SKM-1 treated with dmso at 0.1 percent for 144 hours (cell line): ENCODE measurements at regions not wholly inside any gene's neighbourhood (a gene's known extent, or its start where the extent isn't known, plus 50 kb on each side); places are given as distances from the start of the nearest gene placed in this dataset.

Experiments used
- DNase-seq: peaks from one replicate; lab custom pipeline; 2025; ENCODE audit not compliant: unreplicated experiment; lab: John Stamatoyannopoulos, UW

DNA sequence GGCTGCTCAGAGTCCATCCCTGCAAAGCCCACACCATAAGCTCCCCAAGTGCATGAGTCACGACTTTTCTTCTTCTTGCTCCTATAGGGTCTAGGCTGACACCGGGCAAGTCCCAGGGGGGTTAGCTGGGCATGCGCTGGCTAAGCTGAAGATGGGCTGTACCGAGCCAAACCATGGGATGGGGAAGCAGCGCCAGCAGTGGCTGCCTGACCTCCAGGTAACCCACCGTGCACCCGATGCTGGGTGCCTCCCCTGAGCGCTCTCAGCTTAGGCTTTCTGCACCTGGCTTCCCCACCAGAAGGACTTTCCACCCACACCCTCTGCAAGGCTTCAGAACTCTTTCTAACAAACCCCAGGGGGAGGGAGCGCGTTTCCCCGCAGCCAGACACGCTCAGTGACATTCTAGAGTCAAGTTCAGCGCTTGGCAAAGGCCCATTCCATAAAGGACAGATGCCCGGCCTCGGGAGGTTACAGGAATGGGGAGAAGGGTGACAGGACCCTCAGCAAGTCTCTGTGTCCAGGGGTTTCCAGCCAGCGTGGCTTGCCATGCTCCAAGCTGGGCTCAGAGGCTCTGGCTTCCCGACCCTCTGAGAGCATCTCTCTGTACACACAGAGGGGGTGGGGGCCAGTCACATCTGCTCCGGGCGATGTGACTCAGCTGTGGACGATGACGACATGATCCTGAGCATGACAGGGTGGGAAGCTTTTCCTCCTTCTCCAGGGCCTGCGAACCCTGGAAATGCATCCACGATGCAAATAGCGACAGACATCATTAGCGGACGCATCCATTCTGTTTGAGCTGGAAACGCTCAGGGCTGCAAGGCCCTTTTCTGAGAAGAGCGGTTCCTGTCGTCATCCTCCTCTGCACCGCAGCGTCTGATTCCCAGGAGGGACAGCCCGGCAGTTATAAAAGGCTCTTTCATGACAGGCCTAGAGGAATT is 107.8 kb downstream of the SIK1 start:
- no peak for DNase-seq

GRCh38 chr21:43318368-43318767 is 108.6 kb downstream of the SIK1 start:
- no peak for DNase-seq

DNA sequence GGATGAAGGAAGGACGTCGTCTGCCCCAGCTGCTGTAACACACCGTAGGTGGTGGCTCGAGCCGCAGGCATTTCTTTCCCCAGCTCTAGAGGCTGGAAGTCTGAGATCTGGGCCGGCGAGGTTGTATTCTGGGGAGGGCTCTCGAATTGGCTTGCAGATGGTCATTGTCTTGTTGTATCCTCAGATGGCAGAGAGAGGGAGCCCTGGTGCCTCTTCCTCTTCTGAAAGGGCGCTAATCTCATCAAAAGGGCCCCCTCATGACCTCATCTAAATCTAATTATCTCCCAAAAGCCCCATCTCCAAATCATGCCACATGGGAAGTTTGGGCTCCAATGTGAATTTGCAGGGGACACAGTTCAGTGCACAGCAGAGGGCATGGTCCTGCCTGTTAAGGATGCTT is 109.0 kb downstream of the SIK1 start:
- DNase-seq = no peak

DNA sequence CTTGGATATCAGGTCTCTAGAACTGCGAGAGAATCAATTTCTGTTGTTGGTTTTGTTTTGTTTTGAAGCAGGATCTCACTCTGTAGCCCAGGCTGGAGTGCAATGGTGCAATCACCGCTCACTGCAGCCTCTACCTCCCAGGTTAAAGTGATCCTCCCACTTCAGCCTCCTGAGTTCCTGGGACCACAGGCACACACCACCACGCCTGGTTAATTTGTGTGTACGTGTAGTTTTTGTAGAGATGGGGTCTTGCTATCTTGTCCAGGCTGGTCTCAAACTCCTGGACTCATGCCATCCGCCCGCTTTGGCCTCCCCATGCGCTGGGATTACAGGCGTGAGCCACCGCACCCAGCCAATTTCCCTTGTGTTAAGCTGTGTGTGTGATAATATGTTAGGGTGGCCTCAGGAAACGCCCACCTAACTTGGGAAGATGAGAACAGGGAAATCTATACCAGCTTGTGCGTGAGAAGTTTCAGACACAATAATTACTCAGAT is 109.6 kb downstream of the SIK1 start:
- DNase-seq = no peak

DNA sequence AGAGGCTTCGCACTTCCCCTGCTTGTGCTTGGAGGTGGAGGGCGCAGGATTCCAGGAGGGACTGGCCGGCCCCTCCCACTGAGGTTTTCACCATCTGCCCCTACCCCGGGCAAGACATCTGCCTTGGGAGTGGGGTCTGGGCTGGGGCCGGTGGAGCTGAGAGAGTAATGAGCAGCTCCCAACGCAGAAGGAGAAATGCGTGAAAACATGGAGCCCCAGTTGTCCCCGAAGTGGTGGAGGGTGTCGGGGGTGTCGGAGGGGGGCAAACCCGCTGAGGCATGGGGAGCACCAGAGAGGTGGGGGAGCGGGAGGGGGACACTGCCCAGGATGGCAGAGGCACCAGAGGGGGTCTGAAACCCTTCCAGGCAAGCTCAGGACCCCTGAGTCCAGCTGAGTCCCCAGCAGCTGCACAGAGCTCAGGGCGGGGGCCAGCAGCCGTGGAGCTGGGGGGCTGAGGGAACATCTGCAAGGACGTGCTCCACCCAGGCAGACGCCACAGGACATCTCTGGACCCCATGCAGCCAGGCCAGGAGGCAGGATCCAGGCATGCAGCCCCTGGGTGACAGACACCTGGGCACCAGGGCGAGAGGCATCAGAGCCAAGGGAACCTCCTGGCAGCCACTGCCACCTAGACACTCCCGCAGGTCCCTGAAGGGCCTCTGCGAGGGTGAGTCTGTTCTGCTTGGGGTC is 110.6 kb downstream of the SIK1 start:
- DNase-seq = no peak

DNA sequence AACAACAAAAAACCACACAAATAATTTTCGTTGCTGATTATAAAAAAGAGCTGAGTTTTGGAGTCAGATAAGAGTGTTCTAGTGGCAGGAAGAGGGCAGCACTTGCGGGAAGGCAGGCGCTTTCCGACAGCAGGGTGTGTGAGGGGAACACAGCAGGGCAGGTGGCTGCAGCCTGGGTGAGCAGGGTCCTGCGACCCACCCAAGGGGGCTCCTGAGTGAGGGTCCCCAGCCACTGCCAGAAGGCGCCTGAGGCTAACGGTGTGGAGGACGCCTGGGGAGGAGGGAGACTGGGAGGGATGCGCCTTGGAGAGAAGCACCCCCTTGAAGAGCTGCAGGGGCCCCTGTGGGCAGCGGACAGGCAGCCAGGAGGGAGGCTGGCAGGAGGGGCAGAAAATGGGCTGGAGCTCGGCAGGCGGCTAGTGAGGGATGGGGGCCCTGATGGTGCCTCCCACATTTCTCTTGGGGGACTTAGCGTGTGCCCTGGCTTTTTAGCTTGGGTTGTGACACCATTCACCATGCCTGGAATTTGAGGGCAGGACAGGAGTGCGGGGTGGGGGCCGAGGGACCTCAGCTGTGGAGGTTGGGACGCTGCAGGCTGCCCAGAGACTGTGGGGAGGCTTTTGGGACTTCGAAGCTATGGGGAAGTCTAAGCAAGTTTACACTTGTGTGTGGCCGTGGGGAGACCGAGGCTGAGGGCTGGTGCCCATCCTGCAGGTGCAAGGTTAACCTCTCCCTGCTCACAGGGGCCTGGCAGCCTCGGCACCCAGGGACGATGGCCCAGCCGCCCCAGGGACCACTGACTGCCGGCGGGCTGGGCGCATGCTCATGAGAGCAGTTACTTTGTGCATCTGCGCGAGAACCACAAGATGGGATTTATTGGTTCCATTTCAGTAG is 111.4 kb downstream of the SIK1 start:
- DNase-seq = no peak

DNA sequence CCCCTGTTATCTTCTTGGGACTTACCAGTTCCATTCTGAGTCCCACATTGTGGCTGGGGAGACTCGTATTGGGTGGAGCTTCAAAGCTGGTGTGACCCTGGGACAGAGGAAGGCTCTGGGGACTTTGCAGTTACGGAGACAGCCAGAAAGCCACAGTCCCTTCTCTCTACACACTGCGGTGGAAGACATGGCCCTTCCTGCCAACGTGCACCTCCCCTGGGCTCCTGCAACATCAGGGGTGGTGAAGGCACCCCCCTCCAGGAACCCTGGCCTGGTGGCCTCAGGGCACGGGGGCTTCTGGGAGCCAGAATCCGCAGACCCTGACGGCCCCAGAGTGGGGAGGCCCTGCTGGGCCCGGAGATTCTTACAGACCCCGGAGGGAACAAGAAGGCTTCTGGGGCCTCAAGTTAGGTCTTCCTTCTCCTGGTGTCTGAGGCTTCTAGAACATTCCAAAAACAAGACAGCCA is 113.0 kb downstream of the SIK1 start:
- DNase-seq = no peak

DNA sequence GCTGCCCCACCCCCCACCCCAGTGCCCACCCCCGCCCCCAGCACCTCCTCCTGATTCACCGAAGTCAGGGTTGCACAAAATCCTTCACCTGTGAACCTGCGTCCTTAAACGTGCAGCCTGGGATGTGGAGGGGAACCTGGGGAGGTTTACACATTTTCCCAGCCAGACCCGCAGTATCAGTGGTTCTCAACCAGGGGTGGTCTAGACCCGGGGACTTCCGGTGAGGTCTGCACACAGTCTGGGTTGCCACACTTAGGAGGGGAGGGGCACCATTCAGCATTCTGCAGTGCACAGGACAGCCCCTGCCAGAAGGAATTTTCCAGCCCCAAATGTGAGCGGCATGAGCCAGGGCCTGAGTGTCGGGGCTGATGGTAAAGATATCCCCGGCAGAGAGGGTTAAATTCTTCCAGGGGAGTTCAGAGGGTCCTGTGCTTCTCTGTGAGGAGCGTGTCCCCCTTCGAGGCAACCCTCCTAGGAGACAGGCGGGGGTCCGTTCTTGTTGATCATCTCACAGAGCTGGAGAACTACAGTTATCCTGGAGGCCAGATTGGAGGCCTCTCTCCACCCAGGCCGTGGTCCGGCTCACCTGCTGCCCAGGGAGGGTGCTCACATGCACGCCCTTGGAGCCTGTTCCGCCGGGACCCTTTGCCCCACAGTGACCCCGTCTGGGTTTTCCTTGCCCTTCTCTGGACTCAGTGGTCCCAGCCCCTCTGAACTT is 113.6 kb downstream of the SIK1 start:
- DNase-seq = no peak

GRCh38 chr21:43312751-43313169 is 114.2 kb downstream of the SIK1 start:
- no peak for DNase-seq

- no peak for DNase-seq
Observed at GRCh38 chr21:43312011-43312410, 114.9 kb downstream of the SIK1 start.

DNA sequence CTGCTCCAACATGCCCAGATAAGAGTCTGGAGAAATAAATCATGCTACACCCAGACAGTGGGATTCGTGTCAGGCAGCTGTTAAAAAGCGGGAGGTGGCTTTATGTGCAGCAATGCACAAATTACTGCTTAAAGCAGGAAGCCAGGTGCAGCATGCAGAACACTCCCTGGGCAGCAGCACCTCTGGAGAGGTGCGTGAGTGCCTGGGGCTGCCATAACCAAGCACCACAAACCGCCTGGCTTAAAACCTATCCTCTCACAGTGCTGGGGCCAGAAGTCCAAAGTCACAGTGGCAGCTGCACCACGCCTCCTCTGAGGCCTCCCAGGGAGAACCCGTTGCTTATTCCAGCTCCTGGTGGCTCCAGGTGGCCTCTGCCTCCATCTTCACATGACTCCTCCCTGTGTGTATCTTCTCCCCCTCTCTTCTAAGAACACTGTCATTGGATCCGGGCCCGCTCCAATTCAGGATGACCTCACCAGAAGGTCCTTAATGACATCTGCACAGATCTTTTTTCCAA is 115.6 kb downstream of the SIK1 start:
- no peak for DNase-seq

GRCh38 chr21:43308815-43309283 is 118.1 kb downstream of the SIK1 start:
- no peak for DNase-seq

DNA sequence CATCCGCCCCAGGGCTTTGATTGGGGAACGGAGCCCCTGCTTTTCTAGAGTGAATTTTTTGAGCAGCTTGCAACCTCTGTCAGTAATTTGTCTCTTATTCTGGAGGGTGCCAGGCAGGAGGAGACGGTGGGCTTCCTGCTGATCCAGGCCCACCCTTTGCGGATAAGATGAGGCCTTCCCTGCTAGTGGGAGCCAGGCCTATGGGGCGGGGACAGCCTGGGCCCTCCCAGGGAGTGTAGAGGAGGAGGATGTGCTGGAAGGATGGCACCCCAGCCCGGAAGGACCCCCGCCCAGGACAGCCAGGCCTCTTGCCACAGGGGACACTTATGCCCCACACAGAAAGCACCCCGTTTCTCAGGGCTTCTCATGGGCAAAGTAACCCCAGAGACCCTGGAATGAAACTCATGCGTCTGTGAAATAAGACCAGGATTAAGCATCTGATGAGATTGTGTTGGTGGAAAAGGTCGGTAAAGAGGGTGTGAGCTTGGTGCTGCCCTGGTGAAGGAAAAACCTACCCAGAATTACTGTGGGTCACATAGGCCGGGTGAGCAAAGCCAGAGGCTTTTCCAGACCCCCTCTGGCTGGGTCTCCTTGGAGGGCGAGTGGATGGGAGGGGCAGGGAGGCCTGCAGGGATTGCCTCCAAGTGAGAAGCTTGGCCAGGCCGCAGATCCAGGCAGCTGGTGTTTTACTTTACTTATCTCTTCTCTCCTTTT is 118.7 kb downstream of the SIK1 start:
- no peak for DNase-seq

DNA sequence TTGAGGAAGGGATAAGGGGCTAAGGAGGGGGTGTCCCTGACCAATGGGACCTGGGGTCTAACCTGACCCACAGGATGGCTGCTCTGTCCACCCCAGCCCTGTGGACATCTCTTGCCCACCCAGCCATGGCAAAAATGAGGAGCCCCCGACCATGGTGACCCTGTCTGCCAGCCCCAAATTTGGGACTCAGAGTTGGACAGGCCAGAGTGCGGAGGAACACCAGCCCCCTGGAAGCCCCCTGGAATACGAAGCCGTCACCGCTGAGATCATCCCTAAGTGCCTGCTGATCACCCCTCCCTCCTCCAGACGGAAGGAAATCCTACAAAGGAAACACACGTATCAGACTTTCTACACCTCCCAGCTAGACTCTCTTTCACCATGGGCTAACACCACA is 119.3 kb downstream of the SIK1 start:
- no peak for DNase-seq

DNA sequence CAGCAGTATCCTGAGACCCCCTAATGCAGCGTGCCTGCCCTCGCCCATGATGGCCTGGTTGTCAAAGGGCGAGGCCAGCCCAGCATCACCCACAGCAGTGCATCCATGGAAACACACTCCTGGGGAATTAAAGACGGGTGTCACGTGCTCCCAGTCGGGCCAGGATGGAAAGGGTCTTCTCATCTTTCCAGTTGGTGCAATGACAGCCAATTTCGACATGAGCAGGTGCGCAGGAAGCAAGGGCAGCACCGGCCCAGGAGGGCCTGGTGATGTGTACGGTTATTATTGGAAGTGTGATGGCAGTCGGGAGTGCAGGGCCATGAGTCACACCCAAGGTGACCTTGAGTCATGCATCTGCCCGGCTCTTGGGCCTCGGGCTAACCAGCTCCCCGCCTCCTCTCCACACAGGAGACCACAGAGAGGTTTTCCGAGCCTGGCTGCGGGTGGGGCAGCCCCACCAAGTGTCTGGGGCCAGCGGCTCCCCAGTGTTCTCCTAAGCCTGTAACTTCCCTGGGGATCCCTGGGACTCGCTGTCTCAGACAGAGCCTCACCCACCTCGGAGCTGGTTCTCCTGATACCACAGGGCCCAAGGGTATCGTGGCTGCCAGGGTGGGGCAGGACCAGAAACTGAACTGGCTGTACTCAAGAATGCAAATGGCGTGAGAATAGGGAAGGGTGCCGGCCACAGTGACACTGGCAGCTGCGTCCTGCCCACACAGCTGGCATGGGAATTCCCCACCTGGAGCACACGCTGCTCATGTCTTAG is 119.8 kb downstream of the SIK1 start:
- no peak for DNase-seq

DNA sequence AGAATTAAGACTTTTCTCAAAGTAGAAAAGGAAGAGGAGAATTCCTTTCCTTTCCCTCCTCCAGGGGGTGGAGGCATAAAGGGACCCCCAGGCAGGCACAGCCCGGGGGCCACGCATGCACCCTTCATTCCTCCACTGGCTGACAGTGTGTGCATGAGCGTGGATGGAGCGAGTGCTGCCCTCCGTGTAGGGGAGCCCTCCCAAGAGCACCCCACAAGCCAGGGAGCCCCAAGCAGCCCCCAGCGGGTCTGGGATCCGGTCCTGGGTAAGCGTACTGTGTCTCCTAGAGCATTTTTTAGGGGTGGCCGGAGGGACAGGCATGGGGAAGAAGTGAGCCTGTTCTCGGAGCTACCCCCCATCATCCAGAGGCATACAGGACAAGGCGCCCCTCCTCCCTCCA is 120.5 kb downstream of the SIK1 start:
- DNase-seq = no peak

DNA sequence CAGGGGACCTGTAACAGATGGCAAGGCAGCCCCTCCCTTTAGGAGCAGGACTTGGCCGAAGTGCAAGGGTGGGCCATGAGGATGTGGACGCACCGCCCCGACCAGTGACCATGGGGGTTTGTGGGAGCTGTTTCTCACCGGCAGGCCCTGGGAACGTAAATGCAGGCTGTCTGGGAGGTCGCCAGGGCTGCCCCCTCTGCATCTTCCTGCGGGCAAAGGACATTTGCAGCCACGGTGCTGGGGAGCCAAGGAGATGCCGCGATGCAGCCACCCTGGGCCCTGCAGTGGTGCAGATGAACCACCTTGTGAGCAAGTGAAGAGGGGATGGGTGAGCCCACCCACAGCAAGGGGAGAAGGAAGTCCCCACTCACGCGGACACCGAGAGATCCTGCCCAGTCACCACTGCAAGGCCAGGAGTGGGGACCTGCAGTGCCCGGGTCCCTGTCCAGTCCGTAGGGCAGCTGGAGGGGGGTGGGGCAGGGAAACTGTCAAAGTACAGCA is 121.1 kb downstream of the SIK1 start:
- DNase-seq = no peak

DNA sequence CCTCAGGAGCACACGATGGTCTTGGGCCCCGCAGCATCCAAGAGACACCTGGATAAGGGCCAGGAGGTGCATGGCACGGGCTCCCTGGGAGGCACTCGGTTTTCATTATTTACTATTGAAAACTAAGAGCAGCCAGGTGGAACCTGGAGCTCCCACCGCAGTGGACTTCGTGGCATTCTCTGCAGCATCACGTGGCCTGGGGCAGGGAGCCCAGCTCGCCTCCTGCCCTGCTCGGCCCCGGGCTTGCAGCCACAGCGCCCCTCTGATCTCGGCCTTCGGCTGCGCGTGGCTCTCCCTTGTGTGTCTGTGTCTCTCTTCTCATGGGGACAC is 121.6 kb downstream of the SIK1 start:
- no peak for DNase-seq
